ENCODE measurements at regions not wholly inside any gene's neighbourhood (a gene's known extent, or its start where the extent isn't known, plus 50 kb on each side); places are given as distances from the start of the nearest gene placed in this dataset.

GRCh38 chr3:147795418-147795817 lies 386.3 kb downstream of the ZIC1 start:
- DNase-seq: no peak
- in situ Hi-C loops (cut with HindIII; ENCODE audit: low pct_ligation_motif_present, low pct_unique_long_range_greater_than_20kb, low sequenced_read_pairs): no loop called here

DNA sequence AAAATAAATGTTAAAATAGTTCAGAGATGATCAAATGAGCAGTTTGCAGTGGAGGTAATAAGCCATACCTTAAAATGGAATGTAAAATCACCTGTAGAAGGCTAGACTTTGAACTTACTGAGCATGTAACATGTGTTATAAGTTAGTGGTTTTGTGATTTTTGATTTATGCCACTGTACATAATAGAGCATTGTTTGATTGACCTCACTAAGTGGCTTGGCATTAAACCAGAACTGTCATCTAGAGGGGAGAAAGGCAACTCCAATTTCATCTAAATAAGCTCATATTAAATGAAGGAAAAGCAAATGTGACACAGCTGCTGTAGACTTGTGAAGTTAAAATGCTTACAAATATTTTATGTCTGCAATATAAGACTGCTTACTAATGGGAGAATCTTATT lies 387.9 kb downstream of the ZIC1 start:
- DNase-seq: no peak
- in situ Hi-C loops (cut with HindIII; ENCODE audit: low pct_ligation_motif_present, low pct_unique_long_range_greater_than_20kb, low sequenced_read_pairs): no loop called here

DNA sequence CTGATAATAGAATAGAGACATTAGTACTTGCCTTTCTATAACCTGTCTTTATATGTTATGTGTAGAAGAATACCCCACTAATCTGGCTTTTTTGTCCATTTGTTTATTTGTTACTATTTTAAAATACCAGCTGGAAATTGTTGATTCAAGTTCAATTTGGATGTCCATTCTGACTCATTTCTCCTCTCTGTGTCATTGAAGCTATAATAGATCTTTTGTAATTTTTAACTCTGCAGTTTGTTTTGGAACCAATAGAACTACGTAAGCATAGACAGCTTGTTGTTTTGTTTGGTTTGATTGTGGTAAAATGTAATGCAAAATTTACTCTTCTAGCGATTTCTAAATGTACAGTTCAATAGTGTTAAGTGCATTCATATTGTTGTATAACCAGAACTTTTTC lies 390.4 kb downstream of the ZIC1 start:
- in situ Hi-C loops (cut with HindIII; ENCODE audit: low pct_ligation_motif_present, low pct_unique_long_range_greater_than_20kb, low sequenced_read_pairs): no loop called here
- DNase-seq: no peak

DNA sequence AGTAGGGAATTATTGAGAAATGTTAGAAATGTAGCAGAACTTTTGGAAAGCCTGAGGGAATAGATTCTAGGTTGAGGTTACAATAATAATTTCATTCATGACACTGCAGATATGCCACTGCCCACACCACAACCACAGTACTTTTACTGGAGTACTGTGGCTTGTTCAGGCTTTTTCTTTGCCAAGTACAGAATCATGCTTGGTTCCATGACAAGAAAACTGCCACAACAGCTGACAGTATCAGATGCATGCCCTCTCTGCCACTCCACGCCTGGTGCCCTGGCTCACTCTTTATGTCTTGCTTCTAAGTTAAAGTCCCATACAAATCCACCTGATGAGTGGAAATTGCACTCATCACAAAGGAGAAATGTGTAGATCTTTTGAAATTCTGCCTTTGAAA lies 398.6 kb downstream of the ZIC1 start:
- in situ Hi-C loops (cut with HindIII; ENCODE audit: low pct_ligation_motif_present, low pct_unique_long_range_greater_than_20kb, low sequenced_read_pairs): no loop called here
- DNase-seq: no peak

- DNase-seq: no peak
- in situ Hi-C loops (cut with HindIII; ENCODE audit: low pct_ligation_motif_present, low pct_unique_long_range_greater_than_20kb, low sequenced_read_pairs): no loop called here
Observed at GRCh38 chr3:147809206-147809605, 400.0 kb downstream of the ZIC1 start.

- DNase-seq: no peak
- in situ Hi-C loops (cut with HindIII; ENCODE audit: low pct_ligation_motif_present, low pct_unique_long_range_greater_than_20kb, low sequenced_read_pairs): no loop called here
Observed at GRCh38 chr3:147812186-147812911, 403.2 kb downstream of the ZIC1 start.

- in situ Hi-C loops (cut with HindIII; ENCODE audit: low pct_ligation_motif_present, low pct_unique_long_range_greater_than_20kb, low sequenced_read_pairs): no loop called here
- no peak for DNase-seq
Observed at GRCh38 chr3:147813256-147813655, 404.1 kb downstream of the ZIC1 start.

DNA sequence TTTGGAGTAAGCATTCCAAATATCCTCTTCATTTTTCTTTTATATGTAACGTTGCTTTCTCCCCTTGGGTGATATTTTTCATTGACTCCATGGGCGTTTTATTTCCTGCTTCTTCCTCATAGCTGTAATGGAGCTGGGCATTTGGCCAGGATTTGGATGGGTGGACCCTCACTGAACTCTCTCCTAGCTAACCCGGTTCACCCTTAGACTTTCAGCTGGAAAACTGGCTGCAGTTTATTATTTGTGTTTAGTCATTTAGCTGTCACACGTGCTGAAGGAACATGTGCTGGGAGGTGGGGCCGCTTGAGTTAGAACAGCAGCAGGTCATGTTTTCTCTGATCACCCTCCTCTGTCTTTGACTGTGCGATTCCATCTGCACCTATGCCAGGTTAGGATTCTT lies 407.6 kb downstream of the ZIC1 start:
- in situ Hi-C loops (cut with HindIII; ENCODE audit: low pct_ligation_motif_present, low pct_unique_long_range_greater_than_20kb, low sequenced_read_pairs): no loop called here
- no peak for DNase-seq

GRCh38 chr3:147832611-147833010 lies 423.4 kb downstream of the ZIC1 start:
- DNase-seq: no peak
- in situ Hi-C loops (cut with HindIII; ENCODE audit: low pct_ligation_motif_present, low pct_unique_long_range_greater_than_20kb, low sequenced_read_pairs): no loop called here

DNA sequence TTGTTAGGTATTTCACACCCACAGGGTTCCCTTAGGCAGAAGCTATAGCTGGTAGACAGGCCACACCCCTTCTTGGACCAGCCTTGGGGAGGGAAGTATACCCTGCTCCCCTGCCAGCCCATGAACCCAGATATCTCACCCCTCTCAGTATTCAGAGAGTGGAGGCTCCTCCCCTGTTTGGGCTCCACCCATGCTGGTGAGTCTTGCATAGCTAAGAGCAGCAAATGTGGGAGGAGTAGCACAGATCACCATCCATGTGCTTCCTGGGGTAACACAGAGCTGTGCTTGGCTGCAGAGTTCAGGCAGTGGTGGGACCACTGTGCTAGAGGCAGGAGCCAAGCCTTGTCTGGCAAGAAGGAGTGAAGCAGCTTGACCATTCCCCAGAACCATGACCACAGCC lies 427.2 kb downstream of the ZIC1 start:
- in situ Hi-C loops (cut with HindIII; ENCODE audit: low pct_ligation_motif_present, low pct_unique_long_range_greater_than_20kb, low sequenced_read_pairs): no loop called here
- DNase-seq: no peak

DNA sequence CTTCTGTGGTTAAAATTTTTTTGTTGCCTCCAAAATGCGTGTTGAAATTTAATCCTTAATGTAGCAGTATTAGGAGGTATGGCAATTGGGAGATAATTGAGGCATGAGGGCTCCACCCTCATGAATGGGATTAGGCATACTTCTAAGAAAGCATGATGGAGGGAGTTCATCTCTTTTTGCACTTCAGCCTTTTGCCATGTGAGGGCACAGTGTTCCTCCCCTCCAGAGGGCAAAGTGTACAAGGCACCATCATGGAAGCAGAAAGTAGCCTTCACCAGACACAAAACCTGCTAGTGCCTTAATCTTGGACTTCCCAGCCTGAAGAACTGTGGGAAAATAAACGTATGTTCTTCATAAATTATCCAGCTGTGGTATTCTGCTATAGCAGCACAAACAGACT lies 429.5 kb downstream of the ZIC1 start:
- in situ Hi-C loops (cut with HindIII; ENCODE audit: low pct_ligation_motif_present, low pct_unique_long_range_greater_than_20kb, low sequenced_read_pairs): no loop called here
- peak; percentile 8 for DNase-seq

DNA sequence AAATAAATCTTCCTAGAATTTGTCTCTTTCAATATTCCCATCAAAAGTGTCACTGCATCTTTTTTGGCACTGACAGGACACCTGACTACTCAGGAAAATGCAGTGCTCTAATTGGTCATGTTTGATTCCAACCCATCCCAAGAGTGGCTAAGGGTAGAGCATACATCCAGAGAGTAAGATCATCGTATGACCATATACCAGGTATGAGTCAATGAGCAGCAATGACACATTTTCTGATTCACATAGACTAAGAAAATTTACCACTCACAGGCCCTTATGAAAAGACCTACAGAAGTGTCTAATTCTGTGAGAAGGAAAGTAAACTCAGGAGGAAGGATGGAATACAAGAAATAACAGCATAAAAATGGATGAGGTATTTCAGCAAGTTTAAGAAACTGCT lies 434.2 kb downstream of the ZIC1 start:
- in situ Hi-C loops (cut with HindIII; ENCODE audit: low pct_ligation_motif_present, low pct_unique_long_range_greater_than_20kb, low sequenced_read_pairs): no loop called here
- no peak for DNase-seq

DNA sequence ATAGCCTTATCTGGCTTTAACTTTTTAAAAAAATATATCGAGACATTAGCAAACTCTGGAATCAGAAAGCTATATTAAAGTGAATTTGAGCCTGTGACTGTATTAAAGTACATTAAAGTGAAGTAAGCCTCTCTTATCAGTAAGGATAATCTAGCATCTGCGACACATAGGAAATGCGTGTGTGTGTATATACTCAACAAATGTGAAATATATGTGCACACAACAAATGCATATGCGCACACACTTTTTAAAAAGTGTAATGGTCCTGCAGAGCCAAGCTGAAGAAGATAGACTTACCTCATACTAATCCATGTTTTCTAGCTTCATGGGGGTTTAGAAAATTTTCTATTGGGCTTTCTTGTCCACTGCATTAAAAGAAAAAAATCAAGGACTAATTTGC lies 437.1 kb downstream of the ZIC1 start:
- DNase-seq: no peak
- in situ Hi-C loops (cut with HindIII; ENCODE audit: low pct_ligation_motif_present, low pct_unique_long_range_greater_than_20kb, low sequenced_read_pairs): no loop called here

- in situ Hi-C loops (cut with HindIII; ENCODE audit: low pct_ligation_motif_present, low pct_unique_long_range_greater_than_20kb, low sequenced_read_pairs): no loop called here
- DNase-seq: no peak
Observed at GRCh38 chr3:147846854-147847478, 437.8 kb downstream of the ZIC1 start.

DNA sequence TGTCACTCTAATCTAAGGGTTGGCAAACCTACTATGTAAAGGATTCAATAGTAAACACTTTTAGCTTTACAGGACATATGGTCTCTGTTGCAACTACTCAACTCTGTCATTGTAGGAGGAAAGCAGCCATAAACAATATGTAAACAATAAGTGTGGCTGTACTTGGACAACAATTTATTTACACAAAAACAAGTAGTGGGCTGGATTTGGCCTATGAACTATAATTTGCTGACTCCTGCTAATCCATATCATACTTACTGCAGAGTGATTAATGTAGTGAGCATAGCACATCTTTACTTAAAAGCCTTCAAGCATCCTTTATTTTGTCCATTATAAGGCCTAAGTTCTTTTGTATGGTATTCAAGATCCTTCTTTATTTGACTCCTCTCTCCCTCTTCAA lies 441.9 kb downstream of the ZIC1 start:
- in situ Hi-C loops (cut with HindIII; ENCODE audit: low pct_ligation_motif_present, low pct_unique_long_range_greater_than_20kb, low sequenced_read_pairs): no loop called here
- no peak for DNase-seq

DNA sequence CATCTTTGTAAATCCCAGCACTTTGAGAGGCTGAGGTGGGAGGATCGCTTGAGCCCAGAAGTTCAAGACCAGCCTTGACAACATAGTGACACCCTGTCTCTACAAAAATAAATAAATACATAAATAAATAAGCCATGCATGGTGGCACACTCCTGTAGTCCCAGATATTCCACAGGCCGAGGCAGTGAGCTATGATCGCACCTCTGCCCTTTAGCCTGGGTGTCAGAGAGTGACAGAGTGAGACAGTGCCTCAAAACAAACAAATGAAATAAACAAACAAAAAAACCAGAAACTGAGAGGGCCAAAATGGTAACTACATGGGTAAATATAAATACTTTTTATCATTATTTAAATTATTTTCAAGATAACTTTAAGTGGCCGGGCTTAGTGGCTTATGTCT lies 445.4 kb downstream of the ZIC1 start:
- in situ Hi-C loops (cut with HindIII; ENCODE audit: low pct_ligation_motif_present, low pct_unique_long_range_greater_than_20kb, low sequenced_read_pairs): no loop called here
- DNase-seq: no peak

- DNase-seq: no peak
- in situ Hi-C loops (cut with HindIII; ENCODE audit: low pct_ligation_motif_present, low pct_unique_long_range_greater_than_20kb, low sequenced_read_pairs): no loop called here
Observed at GRCh38 chr3:147864754-147865354, 455.7 kb downstream of the ZIC1 start.

GRCh38 chr3:147866561-147866960 lies 457.4 kb downstream of the ZIC1 start:
- DNase-seq: no peak
- in situ Hi-C loops (cut with HindIII; ENCODE audit: low pct_ligation_motif_present, low pct_unique_long_range_greater_than_20kb, low sequenced_read_pairs): no loop called here

GRCh38 chr3:147872568-147872967 lies 463.4 kb downstream of the ZIC1 start:
- in situ Hi-C loops (cut with HindIII; ENCODE audit: low pct_ligation_motif_present, low pct_unique_long_range_greater_than_20kb, low sequenced_read_pairs): no loop called here
- DNase-seq: no peak

- DNase-seq: no peak
- in situ Hi-C loops (cut with HindIII; ENCODE audit: low pct_ligation_motif_present, low pct_unique_long_range_greater_than_20kb, low sequenced_read_pairs): no loop called here
Observed at GRCh38 chr3:147875498-147875897, 466.3 kb downstream of the ZIC1 start.
